ENCODE measurements at regions not wholly inside any gene's neighbourhood (a gene's known extent, or its start where the extent isn't known, plus 50 kb on each side); places are given as distances from the start of the nearest gene placed in this dataset.

DNA sequence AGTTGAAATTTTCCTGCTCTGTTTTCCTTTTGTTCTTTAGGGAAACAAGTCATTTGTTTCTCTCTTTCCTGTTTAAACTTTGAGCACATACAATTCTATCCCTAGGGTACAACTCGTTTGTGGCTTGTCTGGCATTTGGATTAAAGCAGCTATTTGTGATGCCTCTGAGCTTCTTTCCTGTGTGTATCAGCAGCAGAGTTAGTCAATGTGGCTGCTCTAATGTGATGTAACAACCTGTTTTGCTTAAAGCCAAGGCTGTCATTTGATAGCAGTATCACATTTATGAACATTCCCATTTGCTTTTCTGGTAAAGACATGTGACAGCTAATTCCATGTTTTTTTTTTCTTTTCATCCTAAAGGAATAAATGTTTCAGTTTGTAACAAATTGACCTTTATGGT is 314.3 kb upstream of the CHD1 start:
- DNase-seq (ENCODE audit: low read depth), result no peak
- H3K4me3 ChIP-seq (ENCODE audit: control insufficient read depth, low read depth, low read length), result no peak overlapping the region
- TF ChIP-seq, protein P1, sequence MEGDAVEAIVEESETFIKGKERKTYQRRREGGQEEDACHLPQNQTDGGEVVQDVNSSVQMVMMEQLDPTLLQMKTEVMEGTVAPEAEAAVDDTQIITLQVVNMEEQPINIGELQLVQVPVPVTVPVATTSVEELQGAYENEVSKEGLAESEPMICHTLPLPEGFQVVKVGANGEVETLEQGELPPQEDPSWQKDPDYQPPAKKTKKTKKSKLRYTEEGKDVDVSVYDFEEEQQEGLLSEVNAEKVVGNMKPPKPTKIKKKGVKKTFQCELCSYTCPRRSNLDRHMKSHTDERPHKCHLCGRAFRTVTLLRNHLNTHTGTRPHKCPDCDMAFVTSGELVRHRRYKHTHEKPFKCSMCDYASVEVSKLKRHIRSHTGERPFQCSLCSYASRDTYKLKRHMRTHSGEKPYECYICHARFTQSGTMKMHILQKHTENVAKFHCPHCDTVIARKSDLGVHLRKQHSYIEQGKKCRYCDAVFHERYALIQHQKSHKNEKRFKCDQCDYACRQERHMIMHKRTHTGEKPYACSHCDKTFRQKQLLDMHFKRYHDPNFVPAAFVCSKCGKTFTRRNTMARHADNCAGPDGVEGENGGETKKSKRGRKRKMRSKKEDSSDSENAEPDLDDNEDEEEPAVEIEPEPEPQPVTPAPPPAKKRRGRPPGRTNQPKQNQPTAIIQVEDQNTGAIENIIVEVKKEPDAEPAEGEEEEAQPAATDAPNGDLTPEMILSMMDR (conservative IDR thresholded peaks at IDR 0.05; ENCODE audit: control insufficient read depth, insufficient read depth, low read depth, low read length), result no peak

DNA sequence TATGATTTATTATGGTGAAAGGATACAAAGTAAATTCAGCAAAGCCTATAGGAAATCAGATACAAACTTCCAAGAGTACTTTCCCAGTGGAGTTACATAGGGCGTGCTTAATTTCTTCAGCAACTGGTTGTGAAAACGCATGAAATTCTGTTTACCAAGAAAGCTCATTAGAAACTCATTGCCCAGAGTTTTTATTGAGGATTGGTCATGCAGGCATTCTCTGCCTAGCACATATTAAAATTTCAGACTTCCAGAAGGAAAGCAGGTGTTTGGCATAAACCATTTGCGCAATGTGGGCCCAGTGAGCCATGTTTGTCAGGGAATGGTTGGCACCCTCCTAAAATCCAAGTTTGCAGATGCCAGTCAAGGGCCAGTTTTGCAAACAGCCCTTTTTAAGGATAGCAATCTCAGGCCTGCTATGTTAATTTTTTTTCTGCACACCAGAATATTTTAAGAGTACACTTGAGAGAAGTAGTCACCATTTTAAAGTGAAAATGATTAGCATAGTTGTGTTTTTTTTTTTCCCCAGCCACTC is 311.1 kb upstream of the CHD1 start:
- TF ChIP-seq, protein P1 (conservative IDR thresholded peaks at IDR 0.05; ENCODE audit: control insufficient read depth, insufficient read depth, low read depth, low read length), result no peak
- H3K4me3 ChIP-seq (ENCODE audit: control insufficient read depth, low read depth, low read length), result no peak overlapping the region
- DNase-seq (ENCODE audit: low read depth), result no peak

DNA sequence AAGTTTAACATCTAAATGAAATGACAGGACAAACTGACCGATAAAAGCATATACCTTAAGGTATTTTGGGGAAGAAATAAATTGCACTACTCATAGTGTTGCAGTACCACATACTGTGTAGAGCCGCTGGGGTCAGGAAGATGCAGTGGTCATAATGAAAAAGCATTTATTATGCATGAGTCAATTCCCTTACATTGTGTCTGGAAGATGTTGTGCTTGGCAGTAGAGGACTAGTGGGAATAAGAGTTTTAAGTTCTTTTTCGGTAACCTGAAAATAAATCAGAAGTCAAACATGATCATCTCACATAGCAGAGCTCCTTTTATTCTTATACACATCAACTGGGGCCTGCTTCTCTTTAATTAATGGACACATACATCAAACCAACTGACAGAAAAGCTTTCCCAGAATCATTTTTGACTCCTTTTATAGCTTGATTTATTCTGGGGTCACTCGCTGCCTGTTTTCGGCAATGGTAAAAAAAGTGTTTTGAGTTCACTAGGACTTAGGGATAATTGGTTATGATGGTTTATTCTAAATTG is 262.5 kb upstream of the CHD1 start:
- no peak overlapping the region for H3K4me3 ChIP-seq (ENCODE audit: control insufficient read depth, low read depth, low read length)
- TF ChIP-seq, protein P1 (conservative IDR thresholded peaks at IDR 0.05; ENCODE audit: control insufficient read depth, insufficient read depth, low read depth, low read length), result no peak
- DNase-seq (ENCODE audit: low read depth), result peak; percentile 0

DNA sequence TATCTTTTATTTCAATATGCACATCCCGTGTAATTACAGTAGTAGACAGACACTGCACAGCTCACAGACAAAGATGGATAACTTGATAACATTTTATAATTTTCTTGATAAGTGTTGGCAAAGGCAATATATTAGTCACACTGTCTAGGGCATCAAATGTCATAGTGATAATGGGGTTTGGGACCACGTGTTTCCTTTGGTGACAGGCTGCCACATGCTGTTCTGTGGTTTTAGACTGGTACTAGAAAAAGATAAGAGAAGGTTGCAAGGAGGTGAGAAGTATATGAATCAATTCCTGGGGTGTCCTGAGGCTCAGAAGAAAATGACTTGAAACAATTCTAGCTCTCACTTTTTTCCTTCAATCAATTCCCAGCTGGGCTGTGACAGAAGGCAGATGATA is 258.8 kb upstream of the CHD1 start:
- TF ChIP-seq, protein P1 (conservative IDR thresholded peaks at IDR 0.05; ENCODE audit: control insufficient read depth, insufficient read depth, low read depth, low read length), result no peak
- H3K4me3 ChIP-seq (ENCODE audit: control insufficient read depth, low read depth, low read length), result no peak overlapping the region
- no peak for DNase-seq (ENCODE audit: low read depth)

DNA sequence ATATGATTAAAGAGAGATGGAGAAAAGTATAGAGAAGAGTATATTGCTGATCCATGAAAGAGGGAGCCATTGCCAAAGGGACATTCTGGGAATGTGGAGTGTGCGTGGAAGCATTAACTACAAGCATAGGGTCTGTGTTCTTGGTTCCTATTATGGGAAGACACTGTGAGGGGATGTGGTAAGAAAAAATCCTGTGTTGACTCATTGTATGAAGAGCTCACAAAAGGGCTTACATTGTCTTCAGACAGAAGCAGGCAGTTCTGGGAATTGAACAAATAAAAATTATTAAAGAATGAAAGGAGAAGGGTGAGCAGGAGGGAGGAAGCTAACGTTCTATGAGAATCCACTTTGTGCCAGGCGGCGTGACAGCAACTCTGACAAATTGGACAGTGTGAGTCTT is 250.4 kb upstream of the CHD1 start:
- TF ChIP-seq, protein P1 (conservative IDR thresholded peaks at IDR 0.05; ENCODE audit: control insufficient read depth, insufficient read depth, low read depth, low read length), result no peak
- DNase-seq (ENCODE audit: low read depth), result no peak

DNA sequence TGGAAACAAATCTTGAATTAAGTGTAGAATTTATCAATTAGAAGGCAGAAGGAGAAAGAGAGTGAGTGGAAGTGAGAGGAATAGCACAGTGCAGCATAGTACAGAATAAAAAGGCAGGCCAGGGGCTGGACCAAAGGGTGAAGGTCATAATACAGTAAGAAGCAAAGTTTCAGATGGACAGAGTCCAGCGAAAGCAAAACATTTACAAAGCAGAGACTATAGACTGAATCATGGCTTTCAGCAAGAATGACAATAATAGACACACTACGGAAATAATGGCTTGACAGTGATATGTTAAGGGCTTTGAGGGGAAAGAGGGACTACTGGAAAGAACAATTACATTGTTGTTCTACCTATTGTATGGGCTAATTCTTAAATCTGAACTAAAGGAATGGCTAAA is 249.0 kb upstream of the CHD1 start:
- DNase-seq (ENCODE audit: low read depth), result no peak
- H3K4me3 ChIP-seq (ENCODE audit: control insufficient read depth, low read depth, low read length), result no peak overlapping the region
- TF ChIP-seq, protein P1 (conservative IDR thresholded peaks at IDR 0.05; ENCODE audit: control insufficient read depth, insufficient read depth, low read depth, low read length), result no peak

More for the DNA sequence above, 250.4 kb upstream of the CHD1 start:
- no peak overlapping the region for H3K4me3 ChIP-seq (ENCODE audit: control insufficient read depth, low read depth, low read length)

DNA sequence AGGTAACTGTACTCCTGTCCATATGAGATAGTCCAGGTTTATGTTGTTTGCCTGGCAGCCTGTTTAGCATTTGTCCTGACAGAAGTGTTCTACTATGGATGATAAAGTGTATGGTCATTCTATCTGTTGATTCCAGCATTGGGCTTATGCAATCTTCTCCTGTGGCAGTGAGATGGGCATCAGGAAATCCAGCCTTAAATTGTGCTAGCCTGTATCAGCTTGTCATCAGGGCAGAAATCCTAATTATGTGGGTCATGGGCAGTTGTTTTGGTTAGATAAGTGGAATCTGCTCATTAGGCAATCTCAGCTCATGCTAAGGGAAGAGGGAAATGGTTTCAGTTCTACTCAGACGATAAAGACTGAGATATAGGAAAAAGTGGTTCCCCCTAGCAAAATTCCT is 247.4 kb upstream of the CHD1 start:
- H3K4me3 ChIP-seq (ENCODE audit: control insufficient read depth, low read depth, low read length), result no peak overlapping the region
- TF ChIP-seq, protein P1 (conservative IDR thresholded peaks at IDR 0.05; ENCODE audit: control insufficient read depth, insufficient read depth, low read depth, low read length), result no peak
- no peak for DNase-seq (ENCODE audit: low read depth)

Measured in fibroblast of mammary gland (primary cell).